NCI-H82 treated with DMSO at 0.1 percent for 48 hours (cell line): ENCODE measurements at regions not wholly inside any gene's neighbourhood (a gene's known extent, or its start where the extent isn't known, plus 50 kb on each side); places are given as distances from the start of the nearest gene placed in this dataset.
"Not testable (repeated sequence)": the region's sequence is repeated elsewhere in the genome, so short reads cannot be mapped to it uniquely, and the experiment has no call there.

Experiments
- DNase-seq: peaks from one replicate; lab custom pipeline; 2025; ENCODE audit not compliant: unreplicated experiment; lab: John Stamatoyannopoulos, UW

DNA sequence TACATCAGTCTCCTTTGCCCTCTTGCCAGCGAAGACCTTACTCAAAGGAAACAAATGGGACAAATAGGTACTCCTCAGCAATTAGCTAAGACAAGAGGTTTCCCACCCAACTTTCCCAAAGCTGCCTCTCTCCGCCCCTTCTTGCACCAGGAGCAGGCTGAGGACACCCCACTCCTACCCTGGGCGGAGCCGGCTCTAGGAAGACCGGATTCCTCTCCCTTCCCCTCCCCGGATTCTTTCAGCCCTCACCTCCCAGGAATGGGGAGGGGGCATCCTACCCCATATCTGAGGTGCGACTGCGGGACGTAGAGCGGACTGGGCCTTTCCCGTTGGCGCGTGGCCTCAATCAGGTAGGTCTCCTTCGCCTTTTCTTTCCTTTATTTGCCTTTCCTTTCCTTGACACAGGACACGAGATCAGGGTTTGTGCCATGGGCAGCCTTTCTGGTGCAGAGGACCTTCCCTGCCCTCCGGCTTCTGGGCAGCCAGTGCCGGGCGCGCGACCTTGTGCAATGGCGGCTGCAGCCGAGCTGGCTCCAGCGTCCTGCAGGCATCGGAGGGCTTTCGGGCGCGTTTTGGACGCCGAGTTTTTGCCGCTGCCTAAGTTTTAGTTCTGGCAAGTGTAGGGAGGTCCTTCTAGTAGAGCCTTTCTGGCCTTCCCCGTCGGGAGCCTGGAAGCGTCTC, 279.9 kb downstream of the PLS3 start:
- DNase-seq = not testable (repeated sequence)

DNA sequence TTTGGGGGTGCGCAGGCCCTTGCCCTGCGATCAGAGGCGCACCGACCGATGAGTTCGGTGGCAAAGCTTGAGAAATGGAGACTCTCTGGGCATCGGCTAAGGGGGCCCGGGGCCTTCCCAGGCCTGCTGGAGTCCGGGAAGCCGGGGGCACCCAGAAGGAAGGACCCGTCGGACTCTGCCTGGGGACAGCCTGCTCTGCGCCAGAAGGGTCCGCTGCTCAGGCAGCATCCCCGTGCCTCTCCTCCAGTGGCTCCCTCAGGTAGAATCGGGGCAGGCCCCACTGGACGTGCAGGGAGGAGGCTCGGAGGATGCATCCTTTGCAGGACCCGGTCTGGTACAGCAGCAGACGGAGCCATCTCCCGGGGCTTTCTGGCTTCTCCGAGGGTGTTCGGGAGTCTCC, 290.0 kb downstream of the PLS3 start:
- DNase-seq = not testable (repeated sequence)

DNA sequence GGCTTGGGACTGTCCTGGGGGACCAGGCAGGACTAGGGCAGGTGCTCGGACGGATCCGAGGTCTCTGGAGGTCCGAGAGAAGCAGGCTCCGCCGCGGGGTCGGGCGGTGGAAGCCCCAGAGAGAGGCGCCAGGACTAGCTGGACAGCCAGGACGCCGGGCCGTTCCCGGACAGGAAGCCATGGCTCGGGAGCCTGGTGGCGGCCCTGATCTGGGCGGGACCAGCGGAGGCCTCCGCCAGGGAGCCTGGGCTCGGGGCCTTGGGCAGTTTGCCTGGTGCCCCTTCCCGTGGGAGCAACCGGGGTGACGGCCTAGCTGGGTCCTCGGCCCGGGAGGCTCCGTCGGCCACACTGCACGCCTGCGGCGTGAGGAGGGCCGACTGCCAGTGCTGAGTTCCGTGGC, 292.3 kb downstream of the PLS3 start:
- DNase-seq = not testable (repeated sequence)

DNA sequence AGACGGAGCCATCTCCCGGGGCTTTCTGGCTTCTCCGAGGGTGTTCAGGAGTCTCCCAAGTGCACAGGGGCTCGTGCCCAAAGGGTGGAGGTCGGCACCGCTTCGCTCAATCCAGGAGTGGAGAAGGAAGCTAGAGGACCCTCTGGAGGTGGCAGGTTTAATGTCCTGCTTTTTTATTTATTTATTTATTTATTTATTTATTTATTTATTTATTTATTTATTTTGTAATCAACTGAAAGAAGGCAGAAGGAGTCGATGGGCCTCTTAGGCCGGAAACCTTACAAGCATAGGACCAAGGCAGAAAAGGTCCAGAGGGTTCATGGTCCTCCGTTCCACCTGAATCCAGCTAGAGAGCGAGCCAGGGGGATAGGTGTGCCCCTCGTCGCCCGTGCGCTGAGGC, 289.4 kb upstream of the AGTR2 start:
- DNase-seq = not testable (repeated sequence)

DNA sequence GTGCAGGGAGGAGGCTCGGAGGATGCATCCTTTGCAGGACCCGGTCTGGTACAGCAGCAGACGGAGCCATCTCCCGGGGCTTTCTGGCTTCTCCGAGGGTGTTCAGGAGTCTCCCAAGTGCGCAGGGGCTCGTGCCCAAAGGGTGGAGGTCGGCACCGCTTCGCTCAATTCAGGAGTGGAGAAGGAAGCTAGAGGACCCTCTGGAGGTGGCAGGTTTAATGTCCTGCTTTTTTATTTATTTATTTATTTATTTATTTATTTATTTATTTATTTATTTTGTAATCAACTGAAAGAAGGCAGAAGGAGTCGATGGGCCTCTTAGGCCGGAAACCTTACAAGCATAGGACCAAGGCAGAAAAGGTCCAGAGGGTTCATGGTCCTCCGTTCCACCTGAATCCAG, 286.4 kb upstream of the AGTR2 start:
- DNase-seq = not testable (repeated sequence)

DNA sequence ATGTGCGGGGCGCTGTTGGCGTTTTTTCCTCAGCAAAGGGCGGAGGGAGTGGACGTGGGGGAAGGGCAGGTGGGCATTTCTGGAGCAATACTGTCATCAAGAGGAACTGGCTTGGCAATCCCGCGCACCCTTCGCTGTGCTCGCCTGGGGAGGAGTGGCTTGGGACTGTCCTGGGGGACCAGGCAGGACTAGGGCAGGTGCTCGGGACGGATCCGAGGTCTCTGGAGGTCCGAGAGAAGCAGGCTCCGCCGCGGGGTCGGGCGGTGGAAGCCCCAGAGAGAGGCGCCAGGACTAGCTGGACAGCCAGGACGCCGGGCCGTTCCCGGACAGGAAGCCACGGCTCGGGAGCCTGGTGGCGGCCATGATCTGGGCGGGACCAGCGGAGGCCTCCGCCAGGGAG, 282.5 kb upstream of the AGTR2 start:
- DNase-seq = not testable (repeated sequence)

DNA sequence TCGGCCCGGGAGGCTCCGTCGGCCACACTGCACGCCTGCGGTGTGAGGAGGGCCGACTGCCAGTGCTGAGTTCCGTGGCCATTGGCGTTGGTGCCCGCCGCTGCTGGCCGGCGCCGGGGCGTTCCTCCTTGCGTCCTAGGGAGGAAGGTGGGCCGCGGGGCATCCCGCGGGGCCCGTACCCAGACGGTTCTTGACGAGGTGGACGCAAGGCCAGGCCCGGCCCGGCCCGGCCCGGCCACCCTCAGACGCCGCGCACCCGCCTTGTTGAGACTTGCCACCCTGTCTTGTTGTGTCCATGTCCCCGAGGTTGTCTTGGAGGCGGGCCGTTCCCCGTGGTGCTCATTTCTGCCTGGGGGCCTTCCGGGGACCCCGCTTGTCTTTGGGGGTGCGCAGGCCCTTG, 282.0 kb upstream of the AGTR2 start:
- DNase-seq = not testable (repeated sequence)

DNA sequence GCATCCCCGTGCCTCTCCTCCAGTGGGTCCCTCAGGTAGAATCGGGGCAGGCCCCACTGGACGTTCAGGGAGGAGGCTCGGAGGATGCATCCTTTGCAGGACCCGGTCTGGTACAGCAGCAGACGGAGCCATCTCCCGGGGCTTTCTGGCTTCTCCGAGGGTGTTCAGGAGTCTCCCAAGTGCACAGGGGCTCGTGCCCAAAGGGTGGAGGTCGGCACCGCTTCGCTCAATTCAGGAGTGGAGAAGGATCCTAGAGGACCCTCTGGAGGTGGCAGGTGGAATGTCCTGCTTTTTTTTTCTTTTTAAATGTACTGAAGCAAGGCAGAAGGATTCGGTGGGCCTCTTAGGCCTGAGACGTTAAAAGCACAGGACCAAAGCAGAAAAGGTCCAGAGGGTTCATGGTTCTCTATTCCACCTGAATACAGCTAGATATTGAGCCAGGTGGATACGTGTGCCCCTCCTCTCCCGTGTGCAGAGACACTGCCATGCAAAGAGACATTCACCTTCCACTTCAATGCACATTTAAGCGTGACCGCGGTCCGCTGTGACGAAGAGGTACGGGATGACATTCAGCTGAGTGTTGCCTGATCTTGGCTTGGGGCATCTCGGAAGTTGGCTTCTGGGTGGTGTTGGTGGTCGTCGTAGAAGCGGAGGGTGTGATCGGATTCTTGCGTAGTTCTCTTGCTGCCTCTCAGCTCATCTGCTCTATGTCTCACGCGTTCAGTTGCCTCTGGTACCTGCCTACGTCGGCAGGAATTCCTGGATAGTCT, 281.2 kb upstream of the AGTR2 start:
- DNase-seq = no peak

DNA sequence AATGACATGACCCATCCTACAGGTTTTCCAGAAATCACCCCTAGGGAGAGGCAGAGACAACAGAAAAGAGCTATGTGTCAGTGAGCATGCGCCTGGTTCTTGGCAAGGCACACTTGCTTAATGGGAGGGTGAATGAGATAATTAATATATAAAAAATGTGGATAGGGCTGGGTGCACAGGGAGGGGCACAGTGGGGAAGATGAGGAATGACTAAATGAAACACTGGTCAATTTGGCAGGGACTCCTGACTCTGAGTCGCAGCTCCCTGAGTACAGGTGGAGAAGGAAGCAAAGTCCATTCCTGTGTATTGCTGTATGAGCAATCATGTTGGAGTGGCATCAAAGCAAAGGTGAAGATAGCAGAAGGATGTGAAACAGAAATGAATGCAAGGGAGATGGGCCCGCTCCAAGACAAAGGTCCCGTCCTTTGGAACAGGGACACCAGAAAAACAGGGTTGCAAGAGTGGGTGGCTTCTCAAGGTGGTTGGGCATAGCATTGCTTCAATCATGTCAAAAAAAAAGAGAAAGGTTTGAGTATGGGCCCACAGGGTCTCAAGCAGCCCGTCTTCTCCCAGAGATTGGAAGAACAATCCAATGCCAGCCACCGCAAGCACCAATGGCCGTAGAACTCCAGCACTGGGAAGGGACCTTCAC, 278.4 kb upstream of the AGTR2 start:
- DNase-seq = no peak

DNA sequence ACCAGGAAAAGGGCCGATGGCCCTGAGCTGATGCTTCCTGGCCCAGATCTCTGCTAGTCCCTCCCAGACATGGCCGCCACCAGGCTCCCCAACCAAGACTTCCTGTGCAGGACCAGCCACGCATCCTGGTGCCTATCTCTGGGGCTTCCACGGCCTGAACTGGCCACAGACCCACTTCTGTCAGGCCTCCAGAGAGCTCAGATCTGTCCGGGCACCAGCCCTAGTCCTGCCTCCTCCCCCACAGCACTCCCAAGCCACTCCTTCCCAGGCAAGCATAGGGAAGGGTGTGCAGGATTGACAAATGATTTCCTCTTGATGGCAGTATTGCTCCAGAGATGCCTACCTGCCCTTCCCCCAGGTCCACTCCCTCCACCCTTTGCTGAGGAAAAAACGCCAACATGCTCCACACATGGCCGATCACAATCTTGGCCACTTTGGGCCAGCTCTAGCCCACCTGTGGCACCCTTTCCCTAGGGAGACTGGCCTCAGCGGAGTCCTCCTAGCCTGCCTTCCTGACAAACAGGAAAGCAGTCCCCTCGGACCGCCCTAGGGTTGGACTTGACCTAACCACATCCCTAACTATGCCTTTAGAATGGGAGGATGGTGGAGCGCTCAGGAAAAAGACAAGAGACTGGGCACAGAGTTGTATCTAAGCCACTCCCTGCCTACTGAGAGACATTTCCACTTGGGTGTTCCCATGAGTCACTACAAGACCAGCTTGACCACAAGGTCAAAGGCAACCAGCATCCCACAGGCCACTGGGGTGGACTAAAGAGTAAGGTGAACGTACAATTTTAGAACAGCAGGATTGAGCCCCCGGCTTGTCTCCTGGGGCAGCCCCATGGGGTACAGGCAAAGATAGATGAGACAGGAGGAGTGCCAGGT, 277.5 kb upstream of the AGTR2 start:
- DNase-seq = no peak

DNA sequence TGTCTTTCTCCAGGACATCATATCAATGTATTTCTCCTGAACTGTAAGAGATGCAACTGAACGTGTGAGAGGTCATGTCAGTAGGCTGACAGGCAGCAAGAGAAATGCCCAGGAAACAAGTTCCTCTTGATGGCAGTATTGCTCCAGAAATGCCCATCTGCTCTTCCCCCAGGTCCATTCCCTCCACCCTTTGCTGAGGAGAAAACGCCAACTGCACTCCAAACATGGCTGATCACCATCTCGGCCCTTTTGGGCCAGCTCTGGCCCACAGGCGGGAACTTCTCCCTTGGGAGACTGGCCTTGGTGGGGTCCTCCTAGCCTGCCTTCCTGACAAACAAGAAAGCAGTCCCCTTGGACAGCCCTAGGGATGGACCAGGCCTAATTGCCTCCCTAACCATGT, 276.5 kb upstream of the AGTR2 start:
- no peak for DNase-seq

DNA sequence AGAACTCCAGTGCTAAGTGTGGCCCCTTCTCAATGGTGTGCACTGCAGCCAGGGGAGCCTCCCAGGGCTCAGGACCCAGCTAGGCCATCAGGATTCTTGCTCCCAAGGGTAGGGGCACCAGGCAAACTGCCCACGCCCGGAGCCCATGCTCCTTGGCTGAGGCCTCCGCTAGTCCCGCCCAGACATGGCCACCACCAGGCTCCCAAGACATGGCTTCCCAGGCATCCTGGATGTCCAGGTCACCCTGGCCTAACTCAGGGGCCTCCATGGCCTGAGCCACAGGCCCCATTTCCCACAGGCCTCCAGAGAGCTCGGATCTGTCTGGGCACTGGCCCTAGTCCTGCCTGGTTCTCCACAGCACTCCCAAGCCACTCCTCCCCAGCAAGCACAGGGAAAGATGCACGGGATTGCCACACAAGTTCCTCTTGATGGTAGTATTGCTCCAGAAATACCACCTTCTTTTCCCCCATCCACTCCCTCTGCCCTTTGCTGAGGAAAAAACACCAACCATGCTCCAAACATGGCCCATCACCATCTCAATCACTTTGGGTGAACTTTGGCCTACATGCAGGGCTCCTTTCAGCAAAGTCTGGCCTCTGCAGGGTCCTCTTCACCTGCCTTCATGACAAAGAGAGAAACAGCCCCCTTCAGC, 274.7 kb upstream of the AGTR2 start:
- no peak for DNase-seq

DNA sequence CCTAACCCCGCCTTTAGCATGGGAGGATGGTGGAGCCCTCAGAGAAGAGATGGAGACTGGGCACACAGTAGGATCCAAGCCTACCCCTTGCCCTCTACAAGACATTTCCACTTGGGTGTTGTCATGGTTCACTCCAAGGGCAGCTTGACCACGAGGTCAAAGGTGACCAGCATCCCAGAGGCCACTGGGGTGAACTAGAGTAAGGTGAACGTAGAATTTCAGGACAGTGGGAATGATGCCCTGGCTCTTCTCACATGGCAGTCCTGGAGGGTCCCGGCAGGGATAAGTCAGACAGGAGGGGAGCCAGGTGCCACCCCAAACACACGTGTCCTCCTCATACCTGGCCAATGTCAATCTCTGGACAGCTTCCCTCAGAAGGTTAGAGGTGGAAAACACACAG, 274.2 kb upstream of the AGTR2 start:
- no peak for DNase-seq

DNA sequence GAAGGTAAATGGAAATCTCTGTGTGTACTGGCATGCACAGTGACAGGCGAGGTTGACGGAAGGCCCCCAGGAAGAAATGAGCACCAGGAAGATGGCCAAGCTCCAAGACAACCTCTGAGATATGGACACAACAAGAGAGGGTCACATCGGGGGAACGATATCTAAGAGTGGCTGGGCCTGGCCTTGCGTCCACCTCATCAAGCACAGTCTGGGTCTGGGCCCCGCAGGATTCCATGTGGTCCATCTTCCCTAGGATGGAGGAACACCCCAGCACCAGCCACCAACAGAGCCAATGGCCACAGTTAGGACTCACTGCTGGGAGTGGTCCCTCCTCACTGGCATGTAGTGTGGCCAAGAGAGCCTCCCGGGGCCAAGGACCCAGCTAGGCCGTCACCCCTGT, 272.6 kb upstream of the AGTR2 start:
- DNase-seq = no peak

DNA sequence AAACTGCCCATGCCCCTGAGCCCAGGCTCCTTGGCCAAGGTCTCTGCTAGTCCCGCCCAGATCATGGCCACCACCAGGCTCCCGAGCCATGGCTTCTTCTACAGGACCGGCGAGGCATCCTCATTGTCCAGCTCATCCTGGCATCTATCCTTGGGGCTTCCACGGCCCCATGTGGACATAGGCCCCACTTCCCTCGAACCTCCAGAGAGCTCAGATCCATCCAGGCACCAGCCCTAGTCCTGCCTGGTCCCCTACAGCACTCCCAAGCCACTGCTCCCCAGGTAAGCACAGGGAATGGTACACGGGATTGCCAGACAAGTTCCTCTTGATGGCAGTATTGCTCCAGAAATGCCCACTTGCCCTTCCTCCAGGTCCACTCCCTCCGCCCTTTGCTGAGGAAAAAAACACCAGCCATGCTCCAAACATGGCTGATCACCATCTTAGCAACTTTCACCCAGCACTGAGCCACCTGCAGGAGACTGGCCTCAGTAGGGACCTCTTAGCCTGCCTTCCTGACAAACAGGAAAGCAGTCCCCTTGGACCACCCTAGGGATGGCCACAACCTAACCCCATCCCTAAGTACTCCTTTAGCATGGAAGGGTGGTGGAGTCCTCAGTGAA, 272.1 kb upstream of the AGTR2 start:
- DNase-seq = no peak

DNA sequence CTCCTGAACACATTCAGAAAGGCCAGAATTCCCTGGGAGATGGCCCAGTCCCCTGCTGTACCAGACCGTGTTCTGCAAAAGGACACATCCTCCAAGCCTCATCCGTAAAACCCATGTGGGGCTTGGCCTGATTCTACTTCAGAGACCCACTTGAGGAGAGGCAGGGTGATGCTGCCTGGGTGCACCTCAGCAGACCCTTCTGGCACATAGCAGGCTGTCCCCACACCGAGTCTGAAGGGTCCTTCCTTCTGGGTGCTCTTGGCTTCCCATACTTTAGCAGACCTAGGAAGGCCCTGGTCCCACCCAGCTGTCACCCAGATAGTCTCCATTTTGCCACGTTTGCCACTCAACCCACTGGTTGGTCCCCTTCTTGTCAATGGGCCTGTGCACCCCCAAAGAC, 270.1 kb upstream of the AGTR2 start:
- no peak for DNase-seq

DNA sequence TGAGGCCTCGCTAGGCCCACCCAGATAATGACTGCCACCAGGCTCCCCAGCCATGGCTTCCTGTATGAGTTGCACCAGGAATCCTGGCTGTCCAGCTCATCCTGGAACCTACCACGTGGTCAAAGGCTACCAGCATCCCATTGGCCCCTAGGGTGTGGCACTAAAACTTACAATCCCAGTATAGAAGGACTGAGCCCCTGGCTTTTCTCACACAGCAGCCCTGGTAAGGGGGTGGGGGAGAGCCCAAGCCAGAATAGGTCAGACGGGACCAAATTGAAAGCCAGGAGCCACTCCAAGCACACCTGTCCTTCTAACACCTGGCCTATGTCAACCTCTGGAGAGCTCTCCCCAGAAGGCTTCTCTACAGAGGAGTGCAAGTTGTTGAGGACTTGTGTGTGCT, 269.3 kb upstream of the AGTR2 start:
- no peak for DNase-seq

DNA sequence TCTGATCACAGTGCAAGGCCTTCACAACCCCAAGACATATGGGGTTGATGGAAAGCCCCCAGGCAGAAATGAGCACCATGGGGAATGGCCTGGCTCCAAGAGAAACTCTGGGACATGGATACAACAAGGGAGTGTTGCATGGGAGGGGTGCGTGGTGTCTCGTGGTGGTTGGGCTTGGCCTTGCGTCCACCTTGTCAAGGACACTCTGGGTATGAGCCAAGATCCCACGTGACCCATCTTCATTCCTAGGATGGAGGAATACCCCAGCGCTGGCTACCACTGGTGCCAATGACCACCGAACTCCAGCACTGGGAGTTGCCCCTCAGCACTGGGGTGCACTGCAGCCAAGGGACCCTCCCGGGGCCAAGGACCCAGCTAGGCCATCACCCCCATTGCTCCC, 267.5 kb upstream of the AGTR2 start:
- DNase-seq = no peak

DNA sequence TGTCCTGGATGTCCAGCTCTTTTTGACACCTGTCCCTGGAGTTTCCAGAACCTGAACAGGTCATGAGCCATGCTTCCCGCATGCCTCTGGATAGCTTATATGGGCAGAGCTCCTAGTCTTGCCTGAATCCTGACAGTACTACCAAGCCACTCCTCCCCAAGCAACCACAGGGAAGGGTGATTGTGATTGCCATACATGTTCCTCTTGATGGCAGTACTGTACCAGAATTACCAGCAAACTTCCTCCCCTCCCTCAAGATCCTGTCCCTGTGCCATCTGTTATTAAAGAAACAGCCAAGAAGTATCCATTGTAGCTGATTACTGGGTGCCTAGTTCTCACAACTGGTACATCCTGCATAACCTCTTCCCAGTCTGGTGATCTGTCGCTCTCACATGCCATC, 264.3 kb upstream of the AGTR2 start:
- DNase-seq = no peak

DNA sequence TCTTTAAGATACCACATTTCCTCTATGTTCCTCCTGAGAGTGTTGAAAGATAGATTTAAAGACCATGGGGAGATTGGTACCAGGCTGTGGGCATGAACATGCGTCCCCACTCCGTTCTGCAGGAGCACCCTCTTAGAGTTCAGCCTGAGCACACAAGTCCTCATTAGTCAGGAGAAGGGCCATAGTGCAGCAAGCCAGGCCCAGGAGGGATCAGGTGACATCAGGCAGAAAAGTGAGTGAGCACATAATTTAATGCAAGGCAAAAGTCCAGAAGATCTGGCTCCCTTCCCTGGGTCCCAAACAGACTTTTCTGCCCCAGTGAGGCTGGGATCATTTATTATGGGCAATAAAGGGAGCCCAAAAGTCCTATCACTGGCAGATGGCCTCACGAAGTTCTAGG, 263.7 kb upstream of the AGTR2 start:
- no peak for DNase-seq
